ENCODE measurements at regions not wholly inside any gene's neighbourhood (a gene's known extent, or its start where the extent isn't known, plus 50 kb on each side); places are given as distances from the start of the nearest gene placed in this dataset.

GRCh38 chr5:159605585-159605984 is 275.3 kb upstream of the IL12B start:
- CTCF ChIA-PET, result no interaction called here
- no peak overlapping the region for H3K4me3 Mint-ChIP-seq

GRCh38 chr5:159609359-159609758 is 279.1 kb upstream of the IL12B start:
- H3K9me3 Mint-ChIP-seq, result no peaks in the 10 kb centered on the region
- H3K27me3 Mint-ChIP-seq, result peaks cover 5% of the 10 kb centered on the region
- H3K27ac Mint-ChIP-seq, result no peak overlapping the region
- CTCF ChIA-PET, result no interaction called here
- H3K36me3 Mint-ChIP-seq, result no peaks in the 10 kb centered on the region
- DNase-seq, result no peak
- H3K4me1 Mint-ChIP-seq, result no peaks in the 10 kb centered on the region
- H3K4me3 Mint-ChIP-seq, result no peak overlapping the region

More at GRCh38 chr5:159605585-159605984, 275.3 kb upstream of the IL12B start:
- H3K27ac Mint-ChIP-seq, result no peak overlapping the region
- H3K36me3 Mint-ChIP-seq, result no peaks in the 10 kb centered on the region
- H3K4me1 Mint-ChIP-seq, result peaks cover 11% of the 10 kb centered on the region
- H3K27me3 Mint-ChIP-seq, result no peaks in the 10 kb centered on the region
- H3K9me3 Mint-ChIP-seq, result peaks cover 15% of the 10 kb centered on the region
- no peak for DNase-seq

GRCh38 chr5:159610966-159611579 is 280.8 kb upstream of the IL12B start:
- CTCF ChIA-PET, result interaction anchor here (0.8 kb wide), 1 partner anchor 30 kb away, joined by 3 read pairs; no protein-coding TSS in a partner anchor
- Mint-ChIP-seq H3K4me3 (no peak overlapping the region), H3K27ac (no peak overlapping the region), H3K36me3 (no peaks in the 10 kb centered on the region), H3K27me3 (peaks cover 5% of the 10 kb centered on the region), H3K4me1 (no peaks in the 10 kb centered on the region), H3K9me3 (no peaks in the 10 kb centered on the region)
- DNase-seq, result no peak

GRCh38 chr5:159616952-159617351 is 286.7 kb upstream of the IL12B start:
- Mint-ChIP-seq H3K36me3 (no peaks in the 10 kb centered on the region), H3K27ac (no peak overlapping the region), H3K27me3 (peaks cover 9% of the 10 kb centered on the region), H3K4me3 (no peak overlapping the region), H3K4me1 (no peaks in the 10 kb centered on the region), H3K9me3 (peaks cover 6% of the 10 kb centered on the region)
- CTCF ChIA-PET, result no interaction called here
- DNase-seq, result no peak

DNA sequence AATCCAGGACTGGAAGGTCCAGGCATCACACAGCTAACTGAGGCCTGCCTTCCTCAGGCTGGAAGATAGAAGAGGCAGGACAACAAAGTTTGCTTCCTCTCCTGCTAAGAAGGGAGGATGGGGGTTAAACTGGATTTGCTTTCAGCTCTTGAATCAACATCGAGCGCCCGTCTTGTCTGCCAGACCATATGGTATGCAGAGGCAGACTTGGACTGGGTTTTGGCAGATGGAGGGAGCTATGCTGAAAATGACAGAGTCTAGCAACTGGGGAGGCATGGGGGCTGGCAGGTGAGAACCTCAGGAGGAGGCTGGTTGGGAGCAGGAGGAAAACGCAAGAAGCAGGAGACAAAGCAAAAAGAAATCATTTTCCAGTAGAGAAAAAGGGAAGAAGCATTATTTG is 289.5 kb upstream of the IL12B start:
- Mint-ChIP-seq H3K4me1 (no peaks in the 10 kb centered on the region), H3K27me3 (peaks cover 11% of the 10 kb centered on the region), H3K36me3 (no peaks in the 10 kb centered on the region), H3K4me3 (no peak overlapping the region), H3K27ac (no peak overlapping the region), H3K9me3 (peaks cover 10% of the 10 kb centered on the region)
- DNase-seq, result no peak
- CTCF ChIA-PET, result no interaction called here

GRCh38 chr5:159620853-159621540 is 290.7 kb upstream of the IL12B start:
- H3K9me3 Mint-ChIP-seq, result peaks cover 10% of the 10 kb centered on the region
- peaks cover 11% of the 10 kb centered on the region for H3K27me3 Mint-ChIP-seq
- H3K4me1 Mint-ChIP-seq, result no peaks in the 10 kb centered on the region
- CTCF ChIA-PET, result no interaction called here
- no peak overlapping the region for H3K27ac Mint-ChIP-seq
- no peak overlapping the region for H3K4me3 Mint-ChIP-seq
- no peak for DNase-seq
- H3K36me3 Mint-ChIP-seq, result no peaks in the 10 kb centered on the region

DNA sequence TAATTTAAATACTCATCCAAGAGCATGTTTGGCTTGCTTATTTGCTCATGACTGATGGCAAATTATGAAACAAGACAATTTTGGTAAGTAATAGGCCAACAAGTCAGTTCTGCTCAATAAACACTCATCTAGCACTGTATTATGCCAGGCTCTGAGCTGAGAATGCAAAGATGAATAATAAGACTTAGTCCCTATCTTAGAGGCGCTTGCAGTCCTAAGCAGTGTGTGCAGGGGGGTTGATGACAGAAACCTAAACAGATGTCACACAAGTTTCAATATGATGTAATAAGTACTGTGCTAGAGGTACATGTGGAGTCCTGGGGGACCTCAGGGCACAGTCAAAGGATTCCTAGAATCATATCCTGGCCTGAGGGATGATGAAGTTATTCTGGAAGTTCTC is 287.6 kb upstream of the ADRA1B start:
- Mint-ChIP-seq H3K4me1 (no peaks in the 10 kb centered on the region), H3K9me3 (no peaks in the 10 kb centered on the region), H3K36me3 (no peaks in the 10 kb centered on the region), H3K27ac (no peak overlapping the region), H3K27me3 (no peaks in the 10 kb centered on the region), H3K4me3 (no peak overlapping the region)
- CTCF ChIA-PET, result no interaction called here
- DNase-seq, result no peak

GRCh38 chr5:159629158-159629557 is 287.1 kb upstream of the ADRA1B start:
- H3K4me3 Mint-ChIP-seq, result no peak overlapping the region
- H3K4me1 Mint-ChIP-seq, result no peaks in the 10 kb centered on the region
- H3K36me3 Mint-ChIP-seq, result no peaks in the 10 kb centered on the region
- no peaks in the 10 kb centered on the region for H3K27me3 Mint-ChIP-seq
- no peak overlapping the region for H3K27ac Mint-ChIP-seq
- DNase-seq, result no peak
- no peaks in the 10 kb centered on the region for H3K9me3 Mint-ChIP-seq
- CTCF ChIA-PET, result no interaction called here

DNA sequence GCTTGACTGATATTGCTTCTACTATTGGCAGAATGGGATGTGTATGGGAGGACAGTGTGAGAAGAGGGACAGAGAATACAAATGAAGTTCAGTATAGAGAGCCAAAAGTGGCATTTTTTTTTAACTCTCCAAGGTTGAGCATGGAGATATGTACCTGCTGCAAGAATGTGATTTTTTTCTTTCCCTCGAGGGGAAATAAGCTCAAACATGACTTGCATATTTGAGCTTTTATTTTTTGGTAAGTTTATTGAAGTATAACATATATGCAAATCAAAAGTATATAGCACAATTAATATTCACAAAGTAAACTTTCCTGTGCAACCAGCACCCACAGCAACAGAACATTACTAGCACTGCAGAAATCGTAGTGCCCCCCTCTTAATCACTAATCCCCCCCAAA is 285.7 kb upstream of the ADRA1B start:
- CTCF ChIA-PET, result interaction anchor here (0.6 kb wide), 1 partner anchor 351 kb away, joined by 3 read pairs; no protein-coding TSS in a partner anchor
- Mint-ChIP-seq H3K36me3 (no peaks in the 10 kb centered on the region), H3K27me3 (peaks cover 7% of the 10 kb centered on the region), H3K4me1 (no peaks in the 10 kb centered on the region), H3K4me3 (no peak overlapping the region), H3K9me3 (no peaks in the 10 kb centered on the region), H3K27ac (no peak overlapping the region)
- no peak for DNase-seq

DNA sequence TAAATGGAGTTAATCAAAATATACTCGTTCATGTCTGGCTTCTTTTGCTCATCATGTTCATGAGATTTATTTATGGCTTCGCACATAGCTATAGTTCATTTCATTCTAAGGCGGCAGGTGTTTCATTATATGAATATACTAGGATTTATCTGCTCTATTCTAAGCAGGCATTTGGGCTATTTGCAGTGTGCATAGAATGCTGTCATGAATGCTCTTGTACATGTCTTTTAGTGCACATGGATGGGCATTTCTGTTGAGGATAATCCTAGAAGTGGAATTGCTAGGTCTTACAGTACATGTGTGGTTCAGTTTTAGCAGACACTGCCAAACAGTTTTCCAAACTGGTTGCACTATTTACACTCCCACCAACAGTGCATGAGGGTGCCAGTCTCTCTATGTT is 285.3 kb upstream of the ADRA1B start:
- H3K27ac Mint-ChIP-seq, result no peak overlapping the region

GRCh38 chr5:159632866-159633265 is 283.4 kb upstream of the ADRA1B start:
- Mint-ChIP-seq H3K27me3 (peaks cover 7% of the 10 kb centered on the region), H3K36me3 (no peaks in the 10 kb centered on the region), H3K9me3 (no peaks in the 10 kb centered on the region), H3K4me3 (no peak overlapping the region), H3K4me1 (no peaks in the 10 kb centered on the region), H3K27ac (no peak overlapping the region)
- CTCF ChIA-PET, result no interaction called here
- DNase-seq, result no peak

More for the DNA sequence above, 285.3 kb upstream of the ADRA1B start:
- CTCF ChIA-PET, result interaction anchor here (0.6 kb wide), 1 partner anchor 351 kb away, joined by 3 read pairs; no protein-coding TSS in a partner anchor
- no peak for DNase-seq
- H3K4me1 Mint-ChIP-seq, result no peaks in the 10 kb centered on the region
- H3K27me3 Mint-ChIP-seq, result peaks cover 7% of the 10 kb centered on the region
- H3K36me3 Mint-ChIP-seq, result no peaks in the 10 kb centered on the region
- H3K4me3 Mint-ChIP-seq, result no peak overlapping the region
- no peaks in the 10 kb centered on the region for H3K9me3 Mint-ChIP-seq

GRCh38 chr5:159638481-159638880 is 277.8 kb upstream of the ADRA1B start:
- H3K36me3 Mint-ChIP-seq, result no peaks in the 10 kb centered on the region
- H3K9me3 Mint-ChIP-seq, result no peaks in the 10 kb centered on the region
- no peaks in the 10 kb centered on the region for H3K4me1 Mint-ChIP-seq
- DNase-seq, result no peak
- CTCF ChIA-PET, result no interaction called here
- no peak overlapping the region for H3K4me3 Mint-ChIP-seq
- no peak overlapping the region for H3K27ac Mint-ChIP-seq
- peaks cover 7% of the 10 kb centered on the region for H3K27me3 Mint-ChIP-seq

GRCh38 chr5:159638954-159639559 is 277.2 kb upstream of the ADRA1B start:
- Mint-ChIP-seq H3K27ac (no peak overlapping the region), H3K9me3 (no peaks in the 10 kb centered on the region), H3K4me3 (no peak overlapping the region), H3K27me3 (peaks cover 7% of the 10 kb centered on the region), H3K36me3 (no peaks in the 10 kb centered on the region), H3K4me1 (no peaks in the 10 kb centered on the region)
- no peak for DNase-seq
- CTCF ChIA-PET, result no interaction called here

DNA sequence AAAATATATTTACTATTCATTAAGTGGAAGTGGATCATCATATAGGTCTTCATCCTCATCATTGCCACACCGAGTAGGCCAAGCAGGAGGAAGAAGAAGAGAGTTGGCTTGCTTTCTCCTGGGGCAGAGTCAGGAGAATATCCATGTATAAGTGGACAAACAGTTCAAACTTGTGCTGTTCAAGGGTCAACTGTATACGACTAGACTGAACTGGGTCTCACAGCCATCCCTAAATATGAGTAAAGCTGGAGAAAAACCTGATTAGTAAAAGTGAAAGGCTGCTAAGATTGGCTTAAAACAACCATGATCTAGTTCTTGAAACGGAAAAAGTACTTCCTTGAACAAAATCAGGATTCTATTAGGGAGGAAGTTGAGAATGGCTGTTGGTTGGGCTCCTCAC is 276.7 kb upstream of the ADRA1B start:
- Mint-ChIP-seq H3K4me3 (no peak overlapping the region), H3K27ac (no peak overlapping the region), H3K36me3 (no peaks in the 10 kb centered on the region), H3K4me1 (no peaks in the 10 kb centered on the region), H3K9me3 (no peaks in the 10 kb centered on the region), H3K27me3 (peaks cover 7% of the 10 kb centered on the region)
- DNase-seq, result no peak
- CTCF ChIA-PET, result no interaction called here

GRCh38 chr5:159640446-159640845 is 275.8 kb upstream of the ADRA1B start:
- no peak for DNase-seq
- no peaks in the 10 kb centered on the region for H3K9me3 Mint-ChIP-seq
- H3K27ac Mint-ChIP-seq, result no peak overlapping the region
- H3K4me1 Mint-ChIP-seq, result no peaks in the 10 kb centered on the region
- CTCF ChIA-PET, result no interaction called here
- H3K4me3 Mint-ChIP-seq, result no peak overlapping the region
- peaks cover 1% of the 10 kb centered on the region for H3K27me3 Mint-ChIP-seq
- no peaks in the 10 kb centered on the region for H3K36me3 Mint-ChIP-seq
